ENCODE measurements at regions not wholly inside any gene's neighbourhood (a gene's known extent, or its start where the extent isn't known, plus 50 kb on each side); places are given as distances from the start of the nearest gene placed in this dataset.
"Not testable (repeated sequence)": the region's sequence is repeated elsewhere in the genome, so short reads cannot be mapped to it uniquely, and the experiment has no call there.

- Mint-ChIP-seq H3K27me3 (no peaks in the 10 kb centered on the region), H3K4me1 (no peaks in the 10 kb centered on the region), H3K27ac (no peak overlapping the region), H3K4me3 (no peak overlapping the region), H3K9me3 (peaks cover 6 to 19% of the 10 kb centered on the region in 2 donors)
- DNase-seq (no peak), ATAC-seq (no peak)
Measured at GRCh38 chr17:53253956-53254597, 568.6 kb upstream of the KIF2B start.

GRCh38 chr17:53249036-53249435 lies 573.7 kb upstream of the KIF2B start:
- ATAC-seq (no peak), DNase-seq (no peak)
- Mint-ChIP-seq H3K27ac (no peak overlapping the region), H3K9me3 (peaks cover 6 to 7% of the 10 kb centered on the region in 2 donors), H3K4me1 (no peaks in the 10 kb centered on the region), H3K27me3 (no peaks in the 10 kb centered on the region), H3K4me3 (no peak overlapping the region)

- Mint-ChIP-seq H3K27me3 (no peaks in the 10 kb centered on the region), H3K9me3 (peaks cover 0 to 8% of the 10 kb centered on the region in 2 donors), H3K4me1 (no peaks in the 10 kb centered on the region), H3K27ac (no peak overlapping the region), H3K4me3 (no peak overlapping the region)
- no peak for DNase-seq
- ATAC-seq: no peak
Measured at GRCh38 chr17:53234138-53234537, 588.6 kb upstream of the KIF2B start.

GRCh38 chr17:53227514-53227913 lies 595.2 kb upstream of the KIF2B start:
- H3K4me1 Mint-ChIP-seq: no peaks in the 10 kb centered on the region
- no peak overlapping the region for H3K4me3 Mint-ChIP-seq
- no peak overlapping the region for H3K27ac Mint-ChIP-seq
- no peaks in the 10 kb centered on the region for H3K27me3 Mint-ChIP-seq
- ATAC-seq: no peak
- DNase-seq: no peak
- peaks cover 12 to 21% of the 10 kb centered on the region in 2 donors for H3K9me3 Mint-ChIP-seq

GRCh38 chr17:53227111-53227510 lies 595.6 kb upstream of the KIF2B start:
- no peak overlapping the region for H3K27ac Mint-ChIP-seq
- H3K9me3 Mint-ChIP-seq: peaks cover 12 to 25% of the 10 kb centered on the region in 2 donors
- no peaks in the 10 kb centered on the region for H3K4me1 Mint-ChIP-seq
- DNase-seq (no peak), ATAC-seq (no peak)
- no peak overlapping the region for H3K4me3 Mint-ChIP-seq
- H3K27me3 Mint-ChIP-seq: no peaks in the 10 kb centered on the region

GRCh38 chr17:53219821-53220220 lies 602.9 kb upstream of the KIF2B start:
- no peaks in the 10 kb centered on the region for H3K4me1 Mint-ChIP-seq
- DNase-seq (no peak), ATAC-seq (no peak)
- no peaks in the 10 kb centered on the region for H3K27me3 Mint-ChIP-seq
- peaks cover 11 to 26% of the 10 kb centered on the region in 2 donors for H3K9me3 Mint-ChIP-seq
- H3K27ac Mint-ChIP-seq: no peak overlapping the region
- no peak overlapping the region for H3K4me3 Mint-ChIP-seq

- DNase-seq (no peak), ATAC-seq (no peak)
- Mint-ChIP-seq H3K4me3 (no peak overlapping the region), H3K27me3 (no peaks in the 10 kb centered on the region), H3K9me3 (peaks cover 6 to 26% of the 10 kb centered on the region in 2 donors), H3K4me1 (no peaks in the 10 kb centered on the region), H3K27ac (no peak overlapping the region)
Measured at GRCh38 chr17:53218723-53219122, 604.0 kb upstream of the KIF2B start.

- no peak for ATAC-seq
- Mint-ChIP-seq H3K4me3 (no peak overlapping the region), H3K9me3 (peaks cover 8 to 24% of the 10 kb centered on the region in 2 donors), H3K4me1 (no peaks in the 10 kb centered on the region), H3K27me3 (no peaks in the 10 kb centered on the region), H3K27ac (no peak overlapping the region)
- no peak for DNase-seq
Measured at GRCh38 chr17:53217311-53217710, 605.4 kb upstream of the KIF2B start.

GRCh38 chr17:53208935-53209334 lies 613.8 kb upstream of the KIF2B start:
- not testable (repeated sequence) for DNase-seq, H3K27me3 Mint-ChIP-seq, H3K9me3 Mint-ChIP-seq, ATAC-seq, H3K4me3 Mint-ChIP-seq, H3K4me1 Mint-ChIP-seq, H3K27ac Mint-ChIP-seq

- no peaks in the 10 kb centered on the region for H3K27me3 Mint-ChIP-seq
Measured at GRCh38 chr17:53193044-53193443, 629.7 kb upstream of the KIF2B start.

GRCh38 chr17:53191878-53192277 lies 630.8 kb upstream of the KIF2B start:
- Mint-ChIP-seq H3K27me3 (no peaks in the 10 kb centered on the region), H3K9me3 (no peaks in the 10 kb centered on the region), H3K4me1 (no peaks in the 10 kb centered on the region), H3K27ac (no peak overlapping the region), H3K4me3 (no peak overlapping the region)
- ATAC-seq: no peak
- no peak for DNase-seq

More at GRCh38 chr17:53193044-53193443, 629.7 kb upstream of the KIF2B start:
- Mint-ChIP-seq H3K4me3 (no peak overlapping the region), H3K27ac (no peak overlapping the region), H3K4me1 (no peaks in the 10 kb centered on the region), H3K9me3 (no peaks in the 10 kb centered on the region)
- ATAC-seq: no peak
- DNase-seq: no peak

GRCh38 chr17:53186001-53186400 lies 636.7 kb upstream of the KIF2B start:
- DNase-seq: no peak
- no peaks in the 10 kb centered on the region for H3K4me1 Mint-ChIP-seq
- no peak overlapping the region for H3K4me3 Mint-ChIP-seq
- no peak overlapping the region for H3K27ac Mint-ChIP-seq
- ATAC-seq: no peak
- H3K9me3 Mint-ChIP-seq: peaks cover 8 to 30% of the 10 kb centered on the region in 2 donors
- H3K27me3 Mint-ChIP-seq: no peaks in the 10 kb centered on the region

- H3K27me3 Mint-ChIP-seq: no peaks in the 10 kb centered on the region
- no peak overlapping the region for H3K27ac Mint-ChIP-seq
Measured at GRCh38 chr17:53176629-53177028, 646.1 kb upstream of the KIF2B start.

GRCh38 chr17:53168413-53168812 lies 654.3 kb upstream of the KIF2B start:
- H3K27ac Mint-ChIP-seq: no peak overlapping the region
- no peaks in the 10 kb centered on the region for H3K27me3 Mint-ChIP-seq
- no peaks in the 10 kb centered on the region for H3K9me3 Mint-ChIP-seq
- ATAC-seq (no peak), DNase-seq (no peak)
- H3K4me1 Mint-ChIP-seq: no peaks in the 10 kb centered on the region
- no peak overlapping the region for H3K4me3 Mint-ChIP-seq

More at GRCh38 chr17:53176629-53177028, 646.1 kb upstream of the KIF2B start:
- ATAC-seq (no peak), DNase-seq (no peak)
- Mint-ChIP-seq H3K4me3 (no peak overlapping the region), H3K9me3 (peaks cover 0 to 32% of the 10 kb centered on the region in 2 donors), H3K4me1 (no peaks in the 10 kb centered on the region)

GRCh38 chr17:53166731-53167130 lies 656.0 kb upstream of the KIF2B start:
- Mint-ChIP-seq H3K4me1 (no peaks in the 10 kb centered on the region), H3K4me3 (no peak overlapping the region), H3K27ac (no peak overlapping the region), H3K27me3 (no peaks in the 10 kb centered on the region), H3K9me3 (peaks cover 0 to 6% of the 10 kb centered on the region in 2 donors)
- DNase-seq: no peak
- ATAC-seq: no peak

GRCh38 chr17:53150101-53150698 lies 672.5 kb upstream of the KIF2B start:
- H3K9me3 Mint-ChIP-seq: peaks cover 0 to 10% of the 10 kb centered on the region in 2 donors
- no peaks in the 10 kb centered on the region for H3K27me3 Mint-ChIP-seq
- no peak overlapping the region for H3K4me3 Mint-ChIP-seq
- no peak for ATAC-seq
- DNase-seq: no peak
- H3K4me1 Mint-ChIP-seq: no peaks in the 10 kb centered on the region
- no peak overlapping the region for H3K27ac Mint-ChIP-seq

GRCh38 chr17:53149316-53149715 lies 673.4 kb upstream of the KIF2B start:
- DNase-seq (no peak), ATAC-seq (no peak)
- Mint-ChIP-seq H3K4me1 (no peaks in the 10 kb centered on the region), H3K27me3 (no peaks in the 10 kb centered on the region), H3K9me3 (peaks cover 0 to 16% of the 10 kb centered on the region in 2 donors), H3K4me3 (no peak overlapping the region), H3K27ac (no peak overlapping the region)
